ENCODE measurements at regions not wholly inside any gene's neighbourhood (a gene's known extent, or its start where the extent isn't known, plus 50 kb on each side); places are given as distances from the start of the nearest gene placed in this dataset.

DNA sequence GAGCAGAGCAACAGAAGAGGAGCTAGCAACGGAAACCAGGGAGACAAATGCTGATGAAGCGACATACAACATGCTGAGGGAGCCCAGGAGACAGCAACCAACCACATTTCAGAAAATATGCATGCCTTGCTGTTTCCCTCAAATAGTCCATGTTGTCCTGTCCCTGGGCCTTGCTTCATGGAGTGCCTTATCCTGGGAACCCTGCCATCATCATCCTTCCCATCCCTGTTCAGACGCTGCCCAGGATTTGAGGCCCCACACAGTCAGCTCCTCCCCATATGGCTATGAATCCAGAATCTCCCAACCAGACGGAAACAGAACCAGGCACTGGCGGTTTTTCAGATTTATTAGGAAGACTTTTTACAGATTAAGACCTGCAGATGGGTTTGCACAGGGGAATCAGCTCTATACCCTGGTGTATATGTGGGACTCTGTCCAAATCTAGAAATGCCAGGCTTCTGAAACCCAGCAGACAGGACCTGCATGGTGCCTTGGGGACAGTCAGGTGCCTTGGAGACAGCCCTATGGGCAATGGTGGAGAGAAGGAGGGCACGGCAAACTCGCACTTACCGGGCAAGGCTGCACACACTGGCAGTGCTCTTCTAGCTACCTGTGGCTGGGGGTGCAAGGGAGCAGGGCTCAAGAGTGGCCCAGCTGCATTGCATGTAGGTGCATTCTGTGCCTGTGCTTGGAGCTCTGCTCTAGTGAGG is 199.7 kb upstream of the MAMLD1 start:
- Histone ChIP-seq H3K9ac (ENCODE audit: insufficient read depth in 1 of 2, low read depth in 2 of 2, low read length in 2 of 2) (no peak overlapping the region), H3K27me3 (ENCODE audit: control insufficient read depth in 2 of 2, insufficient read depth in 2 of 2, low read length in 2 of 2) (no peaks in the 10 kb centered on the region), H3K27ac (ENCODE audit: extremely low read depth, low read depth, low read length) (no peak overlapping the region), H3K4me2 (ENCODE audit: insufficient read depth, low read length) (no peak overlapping the region), H3K9me3 (replicated peaks; ENCODE audit: control insufficient read depth, insufficient read depth, low read depth, low read length) (no peaks in the 10 kb centered on the region), H2AFZ (ENCODE audit: low read depth, low read length) (no peak overlapping the region), H3K9me1 (ENCODE audit: control insufficient read depth, insufficient read depth, low read length) (no peaks in the 10 kb centered on the region), H3K4me1 (replicated peaks in 1 of 2; ENCODE audit: control insufficient read depth in 2 of 2, insufficient read depth in 2 of 2, low read length in 2 of 2) (no peaks in the 10 kb centered on the region), H3K79me2 (ENCODE audit: control insufficient read depth, insufficient read depth, low read length) (no peaks in the 10 kb centered on the region), H3K4me3 (no peak overlapping the region), H4K20me1 (replicated peaks; ENCODE audit: control insufficient read depth, insufficient read depth, low read length) (no peaks in the 10 kb centered on the region), H3K36me3 (ENCODE audit: control insufficient read depth, insufficient read depth, low read length) (no peaks in the 10 kb centered on the region)
- ATAC-seq (no peak), FAIRE-seq (no peak), DNase-seq (ENCODE audit: extremely low read depth in 1 of 4, low spot score in 3 of 4) (no peak)
- TF ChIP-seq CHCHD3 (CRISPR knock-in tag; IDR thresholded peaks at IDR 0.05) (no peak), GTF2A2 (tag; IDR thresholded peaks at IDR 0.05) (no peak), ZNF140 (CRISPR knock-in tag; IDR thresholded peaks at IDR 0.05) (no peak), PTRF (tag; IDR thresholded peaks at IDR 0.05) (no peak)
- in situ Hi-C loops (cut with MboI): no loop called here
- ChIA-PET POLR2A (no interaction called here), CTCF (ENCODE audit: low intra/inter-chr PET ratio) (no interaction called here)
- intact Hi-C loops (cut with micrococcal nuclease): no loop called here
- BruUV-seq (replicated peaks): no TSS peak
- WGBS (ENCODE audit: insufficient coverage, low coverage, missing lambda C conversion rate): 1% methylated on average over 6 of the region's 8 CpGs

DNA sequence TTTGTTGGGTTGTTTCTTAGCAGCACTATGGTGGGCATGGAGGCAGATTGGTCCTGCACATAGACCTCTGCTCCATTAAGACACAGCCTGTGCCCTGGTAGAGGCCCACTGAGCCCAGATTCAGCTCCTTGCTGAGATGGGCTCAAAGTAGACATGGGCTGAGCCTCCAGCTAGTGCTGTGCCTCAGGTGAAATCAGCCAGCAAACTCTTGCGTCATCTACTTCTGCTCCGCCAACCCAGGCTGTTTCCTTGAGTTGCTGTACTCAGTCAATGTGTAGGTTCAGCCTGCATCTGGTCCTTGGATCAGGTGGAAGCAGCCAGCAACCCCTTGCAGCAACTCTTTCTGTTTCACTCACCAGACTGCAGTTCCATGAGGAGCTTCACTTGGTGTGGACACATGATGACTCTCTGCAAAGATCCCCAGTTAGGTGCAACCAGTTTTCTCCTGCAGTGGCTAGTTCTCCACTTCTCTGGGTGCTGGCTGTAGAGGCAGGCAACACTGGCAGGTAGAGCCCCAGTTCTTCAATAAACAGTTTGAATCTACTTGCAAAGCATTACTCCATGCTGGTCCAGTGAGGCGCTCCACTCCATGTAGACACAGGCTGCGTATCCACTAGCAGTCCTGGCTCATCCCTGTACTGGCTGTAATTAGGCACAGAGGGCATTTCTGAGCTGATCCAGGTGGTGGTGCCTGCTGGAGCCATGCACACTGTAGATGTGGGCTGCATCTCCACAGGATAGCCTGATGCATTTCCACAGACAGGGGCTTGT is 199.0 kb upstream of the MAMLD1 start:
- Histone ChIP-seq H3K4me3 (no peak overlapping the region), H3K36me3 (ENCODE audit: control insufficient read depth, insufficient read depth, low read length) (no peaks in the 10 kb centered on the region), H3K9me3 (replicated peaks; ENCODE audit: control insufficient read depth, insufficient read depth, low read depth, low read length) (no peaks in the 10 kb centered on the region), H3K27me3 (ENCODE audit: control insufficient read depth in 2 of 2, insufficient read depth in 2 of 2, low read length in 2 of 2) (no peaks in the 10 kb centered on the region), H3K9ac (ENCODE audit: insufficient read depth in 1 of 2, low read depth in 2 of 2, low read length in 2 of 2) (no peak overlapping the region), H2AFZ (ENCODE audit: low read depth, low read length) (no peak overlapping the region), H4K20me1 (replicated peaks; ENCODE audit: control insufficient read depth, insufficient read depth, low read length) (no peaks in the 10 kb centered on the region), H3K4me1 (replicated peaks in 1 of 2; ENCODE audit: control insufficient read depth in 2 of 2, insufficient read depth in 2 of 2, low read length in 2 of 2) (no peaks in the 10 kb centered on the region), H3K79me2 (ENCODE audit: control insufficient read depth, insufficient read depth, low read length) (no peaks in the 10 kb centered on the region), H3K27ac (ENCODE audit: extremely low read depth, low read depth, low read length) (no peak overlapping the region), H3K9me1 (ENCODE audit: control insufficient read depth, insufficient read depth, low read length) (no peaks in the 10 kb centered on the region), H3K4me2 (ENCODE audit: insufficient read depth, low read length) (no peak overlapping the region)
- ChIA-PET POLR2A (no interaction called here), CTCF (ENCODE audit: low intra/inter-chr PET ratio) (no interaction called here)
- TF ChIP-seq CEBPG (CRISPR knock-in tag; IDR thresholded peaks at IDR 0.05) (no peak), CEBPG (tag; conservative IDR thresholded peaks at IDR 0.05 in 1 of 2, IDR thresholded peaks at IDR 0.05 in 1 of 2) (peak; percentile 57 to 68), MXI1 (IDR thresholded peaks at IDR 0.05; ENCODE audit: low read depth, low read length) (no peak), IFI16 (CRISPR knock-in tag; IDR thresholded peaks at IDR 0.05) (no peak), CEBPB (tag; IDR thresholded peaks at IDR 0.05) (peak; percentile 32; the same call in 1 of the 2 replicates)
- TF ChIP-seq, protein P1, sequence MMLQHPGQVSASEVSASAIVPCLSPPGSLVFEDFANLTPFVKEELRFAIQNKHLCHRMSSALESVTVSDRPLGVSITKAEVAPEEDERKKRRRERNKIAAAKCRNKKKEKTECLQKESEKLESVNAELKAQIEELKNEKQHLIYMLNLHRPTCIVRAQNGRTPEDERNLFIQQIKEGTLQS (IDR thresholded peaks at IDR 0.05): peak; percentile 55
- TF ChIP-seq, protein P1 (CRISPR knock-in tag; conservative IDR thresholded peaks at IDR 0.05): no peak
- 0% methylated on average over 4 of the region's 4 CpGs for WGBS (ENCODE audit: insufficient coverage, low coverage, missing lambda C conversion rate)
- BruUV-seq (replicated peaks): no TSS peak
- intact Hi-C loops (cut with micrococcal nuclease) (no loop called here), in situ Hi-C loops (cut with MboI) (no loop called here)
- FAIRE-seq: no peak
- no peak for DNase-seq (ENCODE audit: extremely low read depth in 1 of 4, low spot score in 3 of 4)
- ATAC-seq: peak; percentile 46; the same call in 2 of the 3 replicates

All from K562 (cell line).